ENCODE measurements at regions not wholly inside any gene's neighbourhood (a gene's known extent, or its start where the extent isn't known, plus 50 kb on each side); places are given as distances from the start of the nearest gene placed in this dataset.

DNA sequence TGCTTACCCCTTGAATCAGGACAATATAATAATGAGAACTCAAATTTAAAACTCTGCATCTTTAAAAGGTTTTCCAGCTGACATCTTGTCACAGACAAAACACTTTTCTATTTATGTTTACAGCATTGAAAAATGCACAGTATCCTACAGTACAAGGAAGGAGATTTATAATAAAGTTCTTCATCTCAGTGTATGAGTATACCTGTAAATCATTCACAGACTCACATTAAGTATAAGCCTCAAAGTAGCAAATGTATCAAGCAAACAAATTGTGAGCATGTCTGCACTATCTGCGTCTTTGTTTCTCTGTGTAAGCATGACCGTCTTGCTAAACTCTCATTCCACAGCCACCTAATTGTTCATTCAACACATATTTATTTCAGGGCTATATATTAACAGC lies 52.8 kb downstream of the PPP1R2C start:
- DNase-seq = no peak

DNA sequence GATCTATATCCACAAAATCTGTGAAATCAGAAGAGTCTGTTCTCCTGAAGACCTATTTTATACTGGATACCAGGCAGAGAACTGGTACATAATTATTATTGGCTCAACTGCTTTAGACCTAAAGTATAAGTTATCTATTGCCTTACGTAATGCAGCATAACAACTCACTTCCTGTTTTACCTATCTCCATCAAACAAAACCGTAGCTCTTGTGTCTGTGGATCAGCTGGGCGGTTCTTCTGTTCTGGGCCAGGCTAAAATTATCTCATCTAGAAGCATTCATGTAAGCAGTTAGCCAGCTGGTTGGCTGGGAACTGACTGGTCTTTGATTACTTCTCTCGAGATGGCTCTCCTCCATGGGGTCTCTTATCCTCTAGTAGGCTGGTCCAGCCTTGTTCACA lies 57.8 kb downstream of the PPP1R2C start:
- DNase-seq = no peak

DNA sequence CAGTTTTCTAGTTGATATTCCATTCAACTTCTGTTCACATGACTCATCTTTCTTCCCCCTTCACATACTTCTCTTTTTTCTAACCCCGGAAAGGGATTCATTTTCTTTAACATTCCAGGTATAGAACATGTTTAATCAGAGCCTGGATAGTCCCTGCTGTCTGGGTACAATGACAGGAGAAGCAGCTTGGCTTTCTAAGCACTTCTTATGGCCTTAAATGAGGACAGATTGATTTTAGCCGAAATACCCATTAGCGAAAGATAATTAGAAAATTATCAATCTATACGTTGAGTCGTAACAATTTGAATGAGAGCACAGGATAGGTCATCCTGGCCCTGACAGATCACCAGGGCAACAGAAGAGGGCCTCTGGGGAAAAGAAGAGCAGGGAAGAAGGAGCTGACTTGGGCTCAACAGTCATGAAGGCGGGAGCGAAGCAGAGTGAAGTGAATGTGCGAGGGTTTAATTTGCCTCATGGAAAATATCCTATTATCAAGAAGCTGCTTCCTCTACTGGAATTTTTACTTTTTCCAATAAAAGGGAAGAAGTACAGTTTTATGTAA lies 62.2 kb downstream of the PPP1R2C start:
- no peak for DNase-seq

DNA sequence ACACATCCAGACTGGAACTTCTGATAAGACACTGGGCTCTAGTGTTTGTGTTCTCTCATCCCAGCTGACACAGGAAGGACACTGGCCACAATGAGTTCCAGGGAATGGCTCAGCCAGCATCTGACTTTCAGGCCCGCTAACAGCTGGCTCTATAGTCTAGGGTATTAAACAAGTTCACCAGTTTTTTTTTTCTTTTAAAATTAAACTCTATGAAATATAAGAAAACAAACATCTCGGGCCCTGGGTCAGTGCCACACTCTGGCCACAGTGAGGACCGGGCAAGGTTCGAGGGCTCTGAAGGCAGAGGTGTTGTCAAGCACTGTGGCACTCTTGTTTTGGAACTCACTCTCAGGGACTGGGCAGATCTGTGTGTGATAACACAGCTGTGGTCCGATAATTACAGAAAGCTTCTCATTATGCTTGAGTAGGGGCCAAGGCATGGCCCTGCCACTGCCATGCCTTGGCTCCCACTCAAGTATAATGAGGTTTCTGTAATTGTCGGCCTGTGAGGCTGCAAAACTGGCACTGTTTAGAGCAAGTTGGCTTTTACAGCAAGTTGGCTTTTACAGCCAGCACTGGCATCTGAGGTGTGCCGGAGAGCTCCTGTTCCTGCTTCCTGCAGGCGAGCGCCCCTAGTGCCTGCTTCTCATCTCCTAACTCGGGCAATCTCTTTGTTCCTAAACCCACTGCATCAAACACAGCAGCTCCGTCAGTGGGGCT lies 62.8 kb downstream of the PPP1R2C start:
- peak; percentile 47 for DNase-seq

GRCh38 chrX:42710452-42710851 lies 67.5 kb downstream of the PPP1R2C start:
- DNase-seq = no peak

- DNase-seq = no peak
Measured at GRCh38 chrX:42708222-42708621, 69.7 kb downstream of the PPP1R2C start.

DNA sequence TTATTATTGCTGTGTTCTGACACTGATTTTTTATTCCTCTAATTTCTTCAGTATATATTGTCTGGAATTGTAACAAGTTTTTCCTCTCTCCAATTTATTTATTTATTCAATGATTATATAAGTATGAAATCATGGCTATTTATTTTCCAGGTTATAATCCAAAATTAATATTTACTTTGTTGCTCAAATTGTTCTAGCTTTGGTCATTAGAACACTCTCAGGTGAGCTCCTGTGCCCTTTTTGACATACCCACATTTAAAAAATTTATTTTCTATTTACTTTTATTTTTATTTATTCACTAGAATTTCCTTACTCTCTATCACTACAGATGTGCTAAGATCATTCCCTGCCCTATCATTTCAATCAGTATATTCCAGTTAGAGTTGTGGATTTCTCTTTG lies 70.2 kb downstream of the PPP1R2C start:
- no peak for DNase-seq

DNA sequence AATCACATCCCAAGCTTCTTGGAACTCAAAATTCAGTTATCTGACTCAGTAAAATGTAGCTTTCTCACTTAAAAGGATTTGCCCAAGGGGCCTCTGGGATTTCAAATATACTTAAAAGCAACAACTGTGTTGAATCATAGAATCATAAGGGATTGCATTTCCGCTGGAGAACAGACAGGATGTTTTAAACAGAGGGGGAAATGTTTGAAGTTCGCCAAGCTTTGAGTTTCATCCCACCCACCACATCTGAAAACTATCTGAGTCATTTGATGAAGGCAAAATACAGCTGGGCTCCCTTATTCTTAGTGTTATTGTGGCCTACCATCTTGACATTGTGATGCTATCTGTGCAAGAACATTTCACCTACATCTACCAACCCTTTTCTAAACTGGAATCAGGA lies 73.5 kb downstream of the PPP1R2C start:
- DNase-seq = no peak

DNA sequence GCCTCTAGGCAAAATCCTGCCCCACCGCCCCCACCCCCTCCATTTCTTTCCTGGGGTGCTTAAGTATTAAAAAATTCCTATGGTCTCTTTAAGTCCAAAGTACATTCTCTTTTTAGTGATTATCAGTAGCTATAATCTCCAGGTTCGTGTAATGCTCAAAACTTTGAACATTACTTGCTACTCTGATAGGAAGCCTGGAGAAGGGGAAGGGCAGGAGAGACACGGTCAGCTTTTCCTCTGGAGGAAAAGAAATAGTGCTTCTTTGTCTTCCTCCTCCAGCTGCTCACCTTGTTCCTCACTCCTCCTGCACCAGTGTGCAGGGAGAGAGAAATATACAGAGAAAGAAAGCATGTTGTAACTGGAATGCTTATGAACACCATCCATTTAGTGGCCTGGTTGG lies 80.4 kb downstream of the PPP1R2C start:
- no peak for DNase-seq

- DNase-seq = no peak
Measured at GRCh38 chrX:42696536-42697124, 81.3 kb downstream of the PPP1R2C start.

DNA sequence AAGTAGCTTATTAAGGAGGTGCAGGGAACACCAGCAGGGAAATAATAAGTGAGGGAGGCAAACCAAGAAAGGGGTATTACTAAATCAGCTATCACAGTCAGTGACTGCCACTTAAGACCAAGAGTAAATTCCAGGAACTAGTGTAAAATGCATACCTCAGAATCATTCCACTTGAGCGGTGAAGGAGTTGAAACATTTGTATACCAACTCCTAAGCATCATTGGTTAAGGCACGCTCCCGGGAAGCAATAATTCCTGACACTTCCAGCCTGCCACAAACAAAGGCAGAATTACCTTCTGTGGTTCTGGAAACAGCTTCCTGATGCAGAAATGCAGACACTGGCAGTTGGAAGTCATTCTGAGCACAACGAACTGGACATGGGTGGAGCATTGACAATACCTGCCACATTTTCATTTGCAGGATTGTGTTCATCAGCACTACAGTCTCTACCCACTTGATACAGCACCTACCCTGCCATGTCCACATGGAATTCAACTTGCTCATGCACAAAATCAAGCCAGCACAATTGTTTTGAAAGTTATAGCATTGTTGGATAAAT lies 82.1 kb downstream of the PPP1R2C start:
- no peak for DNase-seq

DNA sequence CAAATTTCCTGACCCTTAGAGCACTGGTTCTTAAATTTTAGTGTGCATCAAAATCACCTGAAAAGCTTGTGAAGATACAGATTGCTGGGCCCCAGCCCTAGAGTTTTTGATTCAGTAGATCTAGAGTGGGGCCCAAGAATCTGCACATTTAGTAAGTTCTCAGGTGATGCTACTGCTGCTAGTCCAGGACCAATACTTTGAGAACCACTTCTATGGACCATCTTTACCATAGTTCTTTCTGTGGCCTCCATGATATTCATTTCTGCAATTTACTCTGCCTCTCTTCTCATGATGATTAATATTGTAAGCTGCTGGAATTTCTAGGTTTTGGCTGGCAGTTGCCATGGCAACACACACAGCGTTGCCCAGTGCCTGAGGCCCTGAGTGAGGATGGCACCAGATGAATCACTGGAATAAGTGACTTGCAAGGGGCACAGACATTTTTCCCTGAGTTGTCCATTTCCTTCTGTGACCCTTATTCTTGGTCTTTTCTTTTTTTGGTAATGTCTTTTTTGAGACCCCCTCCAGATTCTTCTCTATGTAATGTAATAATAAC lies 83.6 kb downstream of the PPP1R2C start:
- DNase-seq = no peak

DNA sequence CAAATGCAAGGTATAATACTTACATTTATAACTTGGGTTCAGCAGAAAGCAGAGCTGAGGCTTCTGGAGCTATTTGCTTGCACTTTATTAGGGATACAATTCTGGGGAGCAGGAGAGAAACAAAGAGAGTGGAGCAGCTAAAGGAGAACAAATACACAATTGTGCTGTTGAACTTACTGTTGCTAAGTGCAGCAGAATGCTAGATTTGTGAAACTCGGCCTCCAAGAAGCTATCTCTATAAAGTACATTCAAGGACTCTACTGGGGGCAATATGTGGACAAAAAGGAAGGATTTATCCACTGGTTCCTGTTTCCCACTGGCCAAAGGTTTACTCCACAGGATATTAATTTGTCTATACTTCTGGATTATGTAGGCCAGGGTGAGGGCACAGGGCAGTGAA lies 86.8 kb downstream of the PPP1R2C start:
- no peak for DNase-seq

DNA sequence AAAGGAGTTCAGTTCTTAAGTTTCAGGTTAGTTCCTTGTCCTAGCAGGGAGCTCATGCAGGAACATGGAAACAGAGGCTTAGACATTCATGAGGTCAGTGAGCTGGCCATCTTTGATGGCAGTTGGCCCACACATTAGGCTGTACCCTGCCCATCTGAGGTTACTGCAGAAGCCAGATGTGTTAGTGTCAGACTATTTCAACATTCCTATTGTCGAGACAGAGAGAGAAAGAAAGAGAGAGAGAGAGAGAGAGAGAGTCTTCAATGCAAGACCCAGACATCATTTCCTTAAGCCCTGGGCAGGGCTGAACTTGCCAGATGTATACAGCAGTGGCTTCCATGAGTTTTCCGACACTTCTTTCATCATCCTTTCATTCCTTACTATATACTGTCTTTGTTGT lies 91.3 kb downstream of the PPP1R2C start:
- no peak for DNase-seq

- DNase-seq = no peak
Measured at GRCh38 chrX:42686296-42686695, 91.7 kb downstream of the PPP1R2C start.

GRCh38 chrX:42684065-42684464 lies 93.9 kb downstream of the PPP1R2C start:
- no peak for DNase-seq

GRCh38 chrX:42680666-42681065 lies 97.3 kb downstream of the PPP1R2C start:
- no peak for DNase-seq

DNA sequence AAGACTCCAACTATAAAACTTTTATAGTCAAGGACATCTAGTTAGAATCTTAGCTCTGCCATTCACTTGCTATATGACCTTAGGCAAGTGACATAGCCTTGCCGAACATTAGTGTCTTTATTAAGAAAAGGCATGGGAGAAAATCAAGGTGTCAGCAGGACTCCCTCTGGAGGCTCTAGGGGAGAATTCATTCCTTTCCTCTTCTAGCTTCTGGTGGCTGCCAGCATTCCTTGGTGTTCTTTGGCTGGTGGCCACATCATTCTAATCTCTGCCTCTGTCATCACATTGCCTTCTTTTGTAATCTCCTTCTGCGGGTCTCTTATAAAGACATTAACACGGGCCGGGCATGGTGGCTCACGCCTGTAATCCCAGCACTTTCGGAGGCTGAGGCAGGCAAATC lies 99.8 kb downstream of the PPP1R2C start:
- no peak for DNase-seq

DNA sequence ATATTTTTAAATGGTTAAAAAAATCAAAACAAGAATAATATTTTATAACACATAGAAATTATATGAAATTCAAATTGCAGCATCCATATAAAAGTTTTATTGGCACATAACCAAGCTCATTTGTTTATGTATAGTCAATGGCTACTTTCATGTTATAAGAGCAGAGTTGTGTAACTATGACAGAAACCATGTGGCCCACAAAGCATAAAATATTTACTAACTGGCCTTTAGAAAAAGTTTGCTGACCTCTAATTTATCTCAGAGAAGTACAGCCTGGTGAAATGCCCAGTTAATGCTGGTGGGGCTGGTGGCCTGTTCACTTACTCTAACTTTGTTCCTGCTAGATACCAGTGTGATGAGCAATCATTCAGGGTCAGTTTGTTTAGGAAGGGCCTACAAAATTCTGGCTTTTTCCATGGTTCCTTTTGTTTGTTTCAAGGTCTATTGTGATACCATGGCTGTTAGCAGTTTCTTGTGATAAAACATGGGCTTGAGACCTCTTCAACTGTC lies 104.6 kb downstream of the PPP1R2C start:
- DNase-seq = no peak

GRCh38 chrX:42664680-42665079 lies 113.3 kb downstream of the PPP1R2C start:
- no peak for DNase-seq

DNA sequence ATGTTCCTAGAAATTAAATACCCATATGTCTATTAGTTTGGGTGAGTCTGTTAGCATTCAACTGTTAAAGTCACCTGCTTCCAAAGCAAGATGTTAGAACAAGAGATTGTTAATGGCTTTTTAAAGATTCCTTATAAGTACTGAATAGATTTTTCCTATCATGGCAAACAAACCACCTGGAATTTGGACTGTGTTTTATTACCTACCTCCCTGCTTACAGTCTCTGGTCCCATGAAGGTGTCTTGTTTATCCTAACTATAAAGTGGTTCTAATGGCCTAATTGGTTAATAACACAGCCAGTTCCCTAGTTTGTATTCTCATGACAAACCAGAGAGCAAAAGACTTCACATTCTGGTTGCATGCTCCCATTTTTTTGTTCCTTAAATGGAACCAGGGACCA lies 149.5 kb downstream of the PPP1R2C start:
- DNase-seq = no peak

DNA sequence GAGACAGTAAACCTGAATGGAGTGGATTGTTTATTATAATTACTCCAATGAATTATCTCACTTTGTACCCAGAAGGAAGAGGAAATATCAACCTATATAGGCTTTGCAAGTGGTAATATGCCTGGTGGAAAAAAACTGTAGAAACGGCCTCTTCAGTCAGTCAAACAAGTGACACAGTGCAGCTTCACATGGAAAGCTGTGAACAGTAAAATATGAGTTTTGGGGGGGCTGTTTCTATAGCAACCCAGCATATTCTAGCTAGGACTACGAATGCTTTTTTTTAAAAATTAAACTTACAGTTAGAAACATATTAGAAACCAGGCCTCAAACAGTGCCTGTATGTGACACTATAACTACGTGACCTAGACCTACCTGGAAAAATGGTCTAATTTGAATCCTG lies 150.1 kb downstream of the PPP1R2C start:
- no peak for DNase-seq

DNA sequence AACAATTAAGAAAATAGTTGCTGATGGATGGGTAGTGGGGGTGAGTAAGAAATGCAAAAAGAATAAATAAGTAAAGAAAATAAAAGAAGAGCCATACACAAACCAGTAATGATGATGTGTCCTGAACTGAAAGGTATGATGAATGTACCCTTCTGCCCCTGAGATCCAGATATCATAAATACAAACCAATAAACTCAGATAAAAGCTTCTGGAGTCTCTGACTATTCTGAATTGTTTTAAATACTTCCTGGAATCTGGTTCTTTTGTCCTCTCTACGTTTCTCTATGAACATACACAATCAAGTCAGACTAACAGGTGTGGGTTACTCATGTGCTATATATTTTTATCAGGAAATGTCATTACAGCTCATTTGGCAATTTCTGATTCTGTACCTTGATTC lies 153.4 kb downstream of the PPP1R2C start:
- no peak for DNase-seq

GRCh38 chrX:42619068-42619467 lies 158.9 kb downstream of the PPP1R2C start:
- no peak for DNase-seq
